CD4-positive, CD25-positive, alpha-beta regulatory T cell (primary cell): ENCODE measurements at regions not wholly inside any gene's neighbourhood (a gene's known extent, or its start where the extent isn't known, plus 50 kb on each side); places are given as distances from the start of the nearest gene placed in this dataset.
"Not testable (repeated sequence)": the region's sequence is repeated elsewhere in the genome, so short reads cannot be mapped to it uniquely, and the experiment has no call there.

Source experiments
- ATAC-seq, 2 donors: fragments of 150-1000 bp; cut with Tn5 transposase; one replicate each; pipeline ENCODE4 v1.10.0; 2021; ENCODE audit warnings: low read depth in 2 of 2, moderate number of reproducible peaks in 2 of 2, moderate library complexity in 1 of 2
- DNase-seq, 3 donors: peaks; one replicate each; pipeline versions ENCODE4 v3.0.0 to v3.0.0-alpha.2; 2012 to 2022; ENCODE audit warnings: mixed read lengths in 1 of 3
- H3K27ac ChIP-seq: one replicate; pipeline ENCODE4 v1.7.0; 2013; ENCODE audit warnings: mild to moderate bottlenecking, low read length; ENCODE audit not compliant: insufficient read depth, poor library complexity, severe bottlenecking
- H3K27me3 ChIP-seq: one replicate; pipeline ENCODE4 v1.7.0; 2013; ENCODE audit warnings: low read length; ENCODE audit not compliant: control insufficient read depth, insufficient read depth
- H3K36me3 ChIP-seq: one replicate; pipeline ENCODE4 v1.7.0; 2013; ENCODE audit warnings: mild to moderate bottlenecking, low read length, moderate library complexity; ENCODE audit not compliant: control insufficient read depth, insufficient read depth
- H3K4me1 ChIP-seq: 2 replicates; pipeline ENCODE4 v1.7.0; 2013; ENCODE audit warnings: mild to moderate bottlenecking, low read length; ENCODE audit not compliant: insufficient read depth, control insufficient read depth, poor library complexity, severe bottlenecking
- H3K4me3 ChIP-seq: one replicate; pipeline ENCODE4 v1.7.0; 2013; ENCODE audit warnings: low read depth, mild to moderate bottlenecking, low read length, moderate library complexity
- H3K9me3 ChIP-seq, 2 experiments: 1 replicate in 1 of 2; 2 replicates in 1 of 2; pipeline ENCODE4 v1.7.0; 2013; ENCODE audit warnings: low read length in 2 of 2, mild to moderate bottlenecking in 1 of 2, moderate library complexity in 1 of 2; ENCODE audit not compliant: control insufficient read depth in 2 of 2
- H3K27ac Mint-ChIP-seq, 3 donors: one replicate each; pipeline ENCODE4 v1.8.0; 2020 to 2022; ENCODE audit warnings: mild to moderate bottlenecking in 3 of 3, mixed read lengths in 3 of 3, moderate library complexity in 2 of 3
- H3K27me3 Mint-ChIP-seq: one replicate; pipeline ENCODE4 v1.8.0; 2022; ENCODE audit warnings: mild to moderate bottlenecking, mixed read lengths
- H3K36me3 Mint-ChIP-seq: one replicate; pipeline ENCODE4 v1.8.0; 2020; ENCODE audit warnings: mixed read lengths
- H3K4me1 Mint-ChIP-seq, 4 donors: one replicate each; pipeline ENCODE4 v1.8.0; 2020 to 2022; ENCODE audit warnings: mixed read lengths in 4 of 4, mild to moderate bottlenecking in 1 of 4
- H3K4me3 Mint-ChIP-seq, 4 donors: one replicate each; pipeline ENCODE4 v1.8.0; 2020 to 2022; ENCODE audit warnings: mild to moderate bottlenecking in 4 of 4, mixed read lengths in 4 of 4, moderate library complexity in 3 of 4
- H3K9me3 Mint-ChIP-seq, 7 donors: one replicate each; pipeline ENCODE4 v1.8.0; 2020 to 2022; ENCODE audit warnings: mixed read lengths in 7 of 7, mild to moderate bottlenecking in 3 of 7, moderate library complexity in 2 of 7

DNA sequence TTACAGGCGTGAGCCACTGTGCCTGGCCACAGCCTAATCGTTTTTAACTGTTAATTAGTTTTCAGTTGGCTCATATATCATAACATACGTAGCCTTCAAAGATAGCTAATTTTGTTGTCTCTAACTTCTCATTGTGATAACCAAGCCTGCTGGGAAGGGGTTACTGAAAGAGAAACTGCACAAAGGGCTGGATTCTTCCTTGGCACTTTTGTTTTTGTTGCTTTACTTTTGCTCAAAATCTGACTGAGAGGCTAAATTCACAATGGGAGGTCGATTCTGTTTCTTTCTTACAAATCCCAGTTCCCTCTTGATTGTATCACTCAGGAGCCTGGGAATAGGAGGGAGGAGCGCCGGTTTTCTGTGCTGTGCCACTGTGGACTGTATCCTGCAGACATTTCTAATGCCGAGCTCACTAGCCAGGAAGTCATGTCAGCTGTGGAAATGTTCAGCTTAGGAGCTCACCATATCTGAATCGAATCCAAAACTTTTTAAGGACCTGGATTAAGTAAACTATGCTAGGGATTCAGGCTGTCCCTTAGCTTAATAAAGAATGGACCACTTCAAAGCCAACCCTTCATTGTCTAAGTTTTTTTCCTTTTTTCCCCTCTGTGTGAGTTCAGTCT, 120.5 kb upstream of the FAT1 start:
- no peaks in the 10 kb centered on the region for H3K4me1 Mint-ChIP-seq
- no peaks in the 10 kb centered on the region for H3K27me3 ChIP-seq
- H3K27ac ChIP-seq = no peak overlapping the region
- DNase-seq = no peak
- ATAC-seq = no peak
- no peak overlapping the region for H3K27ac Mint-ChIP-seq
- H3K4me1 ChIP-seq = no peaks in the 10 kb centered on the region
- H3K9me3 Mint-ChIP-seq = peaks cover under 1 to 22% (median 6%) of the 10 kb centered on the region in 7 donors
- H3K36me3 Mint-ChIP-seq = no peaks in the 10 kb centered on the region
- no peaks in the 10 kb centered on the region for H3K36me3 ChIP-seq
- no peaks in the 10 kb centered on the region for H3K9me3 ChIP-seq
- H3K27me3 Mint-ChIP-seq = no peaks in the 10 kb centered on the region
- H3K4me3 Mint-ChIP-seq = no peak overlapping the region
- H3K4me3 ChIP-seq = no peak overlapping the region

DNA sequence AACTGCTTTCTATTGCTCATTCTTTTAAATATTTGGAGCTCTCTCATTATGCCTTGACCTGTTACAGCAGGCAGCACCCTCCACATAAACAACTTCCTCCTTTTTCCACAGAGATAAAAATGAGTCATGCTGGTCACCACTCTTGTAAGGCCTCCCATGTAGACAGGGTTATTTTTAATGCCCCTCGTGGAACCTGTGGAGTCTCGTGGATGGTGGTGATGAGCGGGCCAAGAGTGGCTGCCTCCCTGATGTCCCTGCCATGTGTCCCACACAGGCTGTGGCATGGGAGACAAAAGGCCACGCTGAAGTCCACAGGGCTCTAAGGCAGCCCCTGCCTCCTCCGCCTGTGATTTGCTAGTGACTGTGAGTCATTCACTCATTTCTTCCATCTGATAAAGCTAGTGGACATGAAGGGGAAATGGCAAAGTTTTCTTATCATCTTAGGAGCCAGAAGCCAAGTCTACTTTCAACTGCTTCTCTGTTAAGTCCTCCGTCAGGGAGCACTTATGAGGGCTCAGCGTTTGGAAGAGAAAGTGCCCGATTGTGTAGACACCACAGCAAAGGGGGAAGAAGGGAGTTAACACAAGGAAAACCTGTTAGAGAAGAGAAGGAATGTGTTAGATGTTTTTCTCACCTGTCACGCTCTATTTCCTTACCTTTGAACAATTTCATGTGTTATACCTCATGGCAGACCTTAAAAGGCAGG, 121.6 kb upstream of the FAT1 start:
- no peak for DNase-seq
- Histone ChIP-seq H3K27ac (no peak overlapping the region), H3K27me3 (no peaks in the 10 kb centered on the region), H3K36me3 (no peaks in the 10 kb centered on the region), H3K4me3 (no peak overlapping the region), H3K9me3 (no peaks in the 10 kb centered on the region), H3K4me1 (no peaks in the 10 kb centered on the region)
- no peaks in the 10 kb centered on the region for H3K27me3 Mint-ChIP-seq
- no peaks in the 10 kb centered on the region for H3K36me3 Mint-ChIP-seq
- H3K4me3 Mint-ChIP-seq = no peak overlapping the region
- H3K27ac Mint-ChIP-seq = no peak overlapping the region
- H3K4me1 Mint-ChIP-seq = no peaks in the 10 kb centered on the region
- no peak for ATAC-seq
- H3K9me3 Mint-ChIP-seq = peaks cover 0 to 25% (median 5%) of the 10 kb centered on the region in 7 donors

DNA sequence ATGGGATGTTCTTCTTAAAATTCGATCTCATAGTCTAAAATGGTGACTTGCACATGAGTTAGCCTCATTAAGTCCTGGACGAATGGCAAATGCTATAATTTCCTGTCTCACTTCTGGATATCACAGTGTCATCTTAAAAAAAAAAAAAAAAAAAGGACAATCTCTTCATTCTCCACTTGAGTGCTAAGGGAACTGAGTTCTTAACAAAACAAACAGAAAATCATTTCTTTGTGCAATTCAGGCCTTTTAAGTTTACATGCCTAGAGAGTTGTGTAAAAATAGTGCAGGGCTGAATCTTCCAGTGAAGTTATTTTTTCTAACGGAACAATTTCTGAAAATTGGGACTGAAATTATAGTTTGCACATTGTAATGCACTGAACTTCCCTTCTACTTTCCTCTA, 122.8 kb upstream of the FAT1 start:
- H3K27me3 ChIP-seq = no peaks in the 10 kb centered on the region
- no peak overlapping the region for H3K4me3 ChIP-seq
- no peaks in the 10 kb centered on the region for H3K9me3 ChIP-seq
- ATAC-seq (no peak), DNase-seq (no peak)
- no peaks in the 10 kb centered on the region for H3K4me1 ChIP-seq
- Mint-ChIP-seq H3K9me3 (peaks cover 0 to 32% (median 7%) of the 10 kb centered on the region in 7 donors), H3K36me3 (no peaks in the 10 kb centered on the region), H3K4me3 (no peak overlapping the region), H3K27ac (no peak overlapping the region), H3K27me3 (no peaks in the 10 kb centered on the region), H3K4me1 (no peaks in the 10 kb centered on the region)
- no peak overlapping the region for H3K27ac ChIP-seq
- H3K36me3 ChIP-seq = no peaks in the 10 kb centered on the region

DNA sequence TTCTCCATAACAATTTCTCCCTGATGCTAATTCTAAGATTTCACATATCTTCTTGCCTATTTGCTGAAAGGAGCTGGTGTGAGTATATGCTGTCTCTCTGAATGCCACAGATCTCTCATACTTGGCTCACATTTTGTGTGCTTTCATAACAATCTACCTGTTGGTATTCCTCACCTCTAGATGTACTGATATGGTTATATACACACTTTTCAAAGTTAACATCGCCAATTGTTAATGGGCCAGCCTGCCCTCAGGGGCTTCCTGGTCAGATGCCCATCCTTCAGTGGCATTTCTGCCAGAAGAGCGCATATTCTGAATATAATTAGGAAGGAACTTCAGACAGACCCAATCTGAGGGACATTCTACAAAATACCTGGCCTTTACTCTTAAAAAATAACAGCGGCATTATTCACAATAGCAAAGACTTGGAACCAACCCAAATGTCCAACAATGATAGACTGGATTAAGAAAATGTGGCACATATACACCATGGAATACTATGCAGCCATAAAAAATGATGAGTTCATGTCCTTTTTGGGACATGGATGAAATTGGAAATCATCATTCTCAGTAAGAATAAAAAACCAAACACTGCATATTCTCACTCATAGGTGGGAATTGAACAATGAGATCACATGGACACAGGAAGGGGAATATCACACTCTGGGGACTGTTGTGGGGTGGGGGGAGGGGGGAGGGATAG, 123.9 kb upstream of the FAT1 start:
- not testable (repeated sequence) for H3K4me1 Mint-ChIP-seq, H3K4me3 ChIP-seq, DNase-seq, H3K9me3 ChIP-seq, H3K27ac Mint-ChIP-seq, H3K27me3 Mint-ChIP-seq, H3K27ac ChIP-seq, H3K27me3 ChIP-seq, H3K4me3 Mint-ChIP-seq, H3K4me1 ChIP-seq, H3K36me3 ChIP-seq, H3K36me3 Mint-ChIP-seq, ATAC-seq
- peaks cover 0 to 33% (median 7%) of the 10 kb centered on the region in 7 donors for H3K9me3 Mint-ChIP-seq

DNA sequence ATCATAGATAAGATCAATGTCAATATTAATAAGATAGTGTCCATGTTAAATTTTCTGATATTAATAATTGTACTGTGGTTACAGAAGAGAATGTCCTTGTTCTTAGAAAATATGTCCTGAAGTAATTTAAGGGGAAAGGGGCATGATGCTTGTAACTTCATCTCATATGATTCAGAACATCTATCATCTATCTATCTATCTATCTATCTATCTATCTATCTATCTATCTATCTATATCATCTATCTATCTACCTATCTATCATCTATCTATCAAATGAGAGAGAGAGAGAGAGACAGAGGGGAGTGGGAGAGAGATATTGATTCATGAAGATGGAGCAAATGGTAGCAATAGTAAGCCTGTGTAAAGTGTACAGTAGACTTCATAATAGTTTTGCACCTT, 124.8 kb upstream of the FAT1 start:
- ATAC-seq (no peak), DNase-seq (no peak)
- H3K9me3 ChIP-seq = no peaks in the 10 kb centered on the region
- H3K27ac ChIP-seq = no peak overlapping the region
- Mint-ChIP-seq H3K4me3 (no peak overlapping the region), H3K9me3 (peaks cover 0 to 31% (median 5%) of the 10 kb centered on the region in 7 donors), H3K27ac (no peak overlapping the region), H3K27me3 (no peaks in the 10 kb centered on the region), H3K4me1 (no peaks in the 10 kb centered on the region), H3K36me3 (no peaks in the 10 kb centered on the region)
- no peak overlapping the region for H3K4me3 ChIP-seq
- no peaks in the 10 kb centered on the region for H3K27me3 ChIP-seq
- H3K36me3 ChIP-seq = no peaks in the 10 kb centered on the region
- H3K4me1 ChIP-seq = no peaks in the 10 kb centered on the region

DNA sequence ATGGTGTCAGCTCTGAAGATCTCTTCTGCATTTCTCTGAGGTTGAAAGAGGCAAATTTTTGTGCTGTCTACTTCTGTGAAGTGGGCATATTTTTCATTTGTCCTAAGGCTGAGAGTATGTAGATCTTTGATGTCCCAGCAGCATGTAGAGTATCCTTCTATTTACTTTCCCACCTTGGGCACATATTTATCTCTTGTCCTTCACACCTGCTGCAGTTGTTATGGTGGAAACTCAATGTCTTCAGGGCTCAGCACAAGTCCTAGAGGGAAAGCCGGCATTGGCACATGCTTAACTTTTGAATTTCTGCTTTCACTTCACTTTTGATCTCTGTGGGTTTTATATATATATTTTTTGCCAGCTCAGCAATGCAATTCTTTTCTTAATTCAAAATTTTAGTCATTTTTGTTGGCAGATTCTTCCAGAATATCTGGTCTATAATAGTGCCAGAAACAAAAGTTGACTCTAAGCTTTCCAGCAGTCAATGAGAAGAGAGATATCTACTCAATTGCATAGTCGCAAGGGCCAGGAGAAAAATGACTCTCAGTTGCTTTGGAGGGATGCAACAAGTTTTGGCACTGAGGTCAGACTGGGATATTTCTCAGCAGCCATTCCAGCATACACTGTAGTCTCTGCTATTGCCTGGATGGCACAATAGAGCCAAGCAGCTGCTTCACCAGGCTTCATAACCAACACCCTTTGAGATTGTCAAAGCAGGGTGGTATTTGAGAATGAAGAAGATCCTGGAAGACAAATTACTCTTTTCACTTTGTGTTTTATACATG, 127.8 kb upstream of the FAT1 start:
- Mint-ChIP-seq H3K27me3 (no peaks in the 10 kb centered on the region), H3K4me3 (no peak overlapping the region), H3K27ac (no peak overlapping the region), H3K36me3 (no peaks in the 10 kb centered on the region), H3K4me1 (no peaks in the 10 kb centered on the region), H3K9me3 (peaks cover 0 to 31% (median 6%) of the 10 kb centered on the region in 7 donors)
- DNase-seq (no peak), ATAC-seq (no peak)
- no peaks in the 10 kb centered on the region for H3K9me3 ChIP-seq
- H3K27ac ChIP-seq = no peak overlapping the region
- no peaks in the 10 kb centered on the region for H3K27me3 ChIP-seq
- H3K36me3 ChIP-seq = no peaks in the 10 kb centered on the region
- H3K4me3 ChIP-seq = no peak overlapping the region
- no peaks in the 10 kb centered on the region for H3K4me1 ChIP-seq

DNA sequence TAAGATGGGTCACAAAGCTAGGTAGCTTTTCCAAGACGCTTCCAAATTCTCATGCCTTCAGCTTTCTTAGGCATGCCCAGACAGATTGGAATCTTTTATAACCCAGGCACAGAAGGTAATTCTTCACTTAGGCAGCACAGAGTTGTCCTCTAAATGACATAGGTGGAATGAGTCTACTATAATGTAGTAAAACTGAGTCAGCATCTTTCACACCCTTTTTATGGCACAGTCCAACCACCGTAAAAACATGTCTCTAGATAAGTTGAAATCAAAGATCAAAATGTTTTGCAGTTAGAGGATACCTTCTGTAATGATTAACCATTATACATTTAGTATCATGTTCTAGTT, 128.4 kb upstream of the FAT1 start:
- H3K27ac Mint-ChIP-seq = no peak overlapping the region
- H3K27me3 Mint-ChIP-seq = no peaks in the 10 kb centered on the region
- no peaks in the 10 kb centered on the region for H3K36me3 Mint-ChIP-seq
- DNase-seq = no peak
- no peak overlapping the region for H3K4me3 Mint-ChIP-seq
- ATAC-seq = no peak
- H3K36me3 ChIP-seq = no peaks in the 10 kb centered on the region
- no peaks in the 10 kb centered on the region for H3K27me3 ChIP-seq
- no peak overlapping the region for H3K27ac ChIP-seq
- H3K9me3 ChIP-seq = no peaks in the 10 kb centered on the region
- peaks cover 0 to 25% (median 6%) of the 10 kb centered on the region in 7 donors for H3K9me3 Mint-ChIP-seq
- no peaks in the 10 kb centered on the region for H3K4me1 Mint-ChIP-seq
- no peak overlapping the region for H3K4me3 ChIP-seq
- H3K4me1 ChIP-seq = no peaks in the 10 kb centered on the region
